Cardiac muscle cell (in vitro differentiated cells and primary cell): ENCODE measurements at regions not wholly inside any gene's neighbourhood (a gene's known extent, or its start where the extent isn't known, plus 50 kb on each side); places are given as distances from the start of the nearest gene placed in this dataset.
A peak's percentile ranks its signal among the peaks of the same experiment; 100 is the strongest.

Experiments used
- DNase-seq, 2 donors: peaks; one replicate each; pipeline versions ENCODE4 v3.0.0 to v3.0.0-alpha.2; 2010 to 2017; ENCODE audit warnings: low read depth in 1 of 2, low spot score in 1 of 2
- H3K27ac ChIP-seq: fragments of 200-600 bp; sonication (generic); 2 replicates; pipeline ENCODE4 v1.5.1; 2016
- H3K27me3 ChIP-seq: fragments of 200-600 bp; sonication (generic); 2 replicates; pipeline ENCODE4 v1.6.0; 2016; ENCODE audit warnings: control low read depth
- H3K36me3 ChIP-seq: fragments of 200-600 bp; sonication (generic); 2 replicates; pipeline ENCODE4 v1.5.1; 2016; ENCODE audit warnings: control low read depth
- H3K4me1 ChIP-seq: fragments of 200-600 bp; sonication (generic); 2 replicates; pipeline ENCODE4 v1.8.1; 2017; ENCODE audit warnings: low read depth, mild to moderate bottlenecking, mixed run types
- H3K4me3 ChIP-seq: fragments of 200-600 bp; sonication (generic); 2 replicates; pipeline ENCODE4 v1.5.1; 2016; ENCODE audit warnings: mild to moderate bottlenecking
- H3K9me3 ChIP-seq: fragments of 200-600 bp; sonication (generic); 2 replicates; pipeline ENCODE4 v1.5.1; 2017; ENCODE audit warnings: low read depth, mild to moderate bottlenecking, control low read depth
- CTCF ChIP-seq: IDR thresholded peaks from 2 replicates; pipeline ENCODE4 v1.5.1; 2012; ENCODE audit warnings: low read depth, mild to moderate bottlenecking, low read length

DNA sequence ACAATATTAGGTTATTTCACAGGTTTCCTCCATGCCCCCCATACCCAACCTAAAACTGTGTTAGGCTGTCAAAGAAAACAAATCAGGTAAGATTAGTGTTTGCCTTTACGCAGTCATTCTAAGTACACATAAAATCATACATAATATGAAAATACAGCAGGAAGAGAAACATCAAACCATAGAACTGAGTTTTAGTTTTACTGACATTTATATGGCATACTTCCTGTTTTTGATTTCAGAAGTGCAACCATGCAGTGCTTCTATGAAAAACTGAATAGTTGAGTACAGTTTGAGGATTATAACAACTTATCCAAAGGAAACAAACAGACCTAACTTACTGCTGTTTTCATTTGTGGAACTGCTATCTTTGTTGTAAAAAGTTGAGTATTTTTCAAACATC is 91.3 kb downstream of the KCNRG start:
- no peak for TF ChIP-seq CTCF
- no peak for DNase-seq
- Histone ChIP-seq H3K27me3 (no peaks in the 10 kb centered on the region), H3K36me3 (no peaks in the 10 kb centered on the region), H3K4me3 (no peak overlapping the region), H3K27ac (no peak overlapping the region), H3K9me3 (no peaks in the 10 kb centered on the region), H3K4me1 (no peaks in the 10 kb centered on the region)

DNA sequence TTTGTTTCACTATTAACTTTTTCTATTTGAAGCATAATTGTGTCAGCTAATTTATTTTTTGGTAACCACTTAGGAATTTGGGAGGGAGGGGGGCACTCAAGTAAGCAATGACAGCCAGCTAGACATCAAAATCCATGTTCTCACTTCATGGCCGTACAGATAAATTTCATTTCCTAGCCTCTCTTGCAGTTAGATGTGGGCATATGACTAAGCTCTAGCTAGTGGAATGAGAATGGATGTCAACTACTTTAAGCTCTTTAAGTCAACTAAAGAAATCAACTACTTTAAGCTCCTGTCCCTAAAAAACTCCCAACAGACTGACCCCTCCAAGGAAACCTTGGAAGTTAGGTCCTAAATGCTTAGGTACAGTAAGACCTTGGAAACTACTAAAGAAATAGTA is 92.0 kb downstream of the KCNRG start:
- H3K36me3 ChIP-seq = no peaks in the 10 kb centered on the region
- H3K4me1 ChIP-seq = no peaks in the 10 kb centered on the region
- H3K9me3 ChIP-seq = no peaks in the 10 kb centered on the region
- no peaks in the 10 kb centered on the region for H3K27me3 ChIP-seq
- no peak for TF ChIP-seq CTCF
- no peak for DNase-seq
- no peak overlapping the region for H3K27ac ChIP-seq
- no peak overlapping the region for H3K4me3 ChIP-seq

- Histone ChIP-seq H3K9me3 (no peaks in the 10 kb centered on the region), H3K36me3 (no peaks in the 10 kb centered on the region), H3K4me3 (no peak overlapping the region), H3K4me1 (no peaks in the 10 kb centered on the region), H3K27me3 (no peaks in the 10 kb centered on the region), H3K27ac (no peak overlapping the region)
- no peak for TF ChIP-seq CTCF
- no peak for DNase-seq
These were observed 99.7 kb downstream of the KCNRG start for GRCh38 chr13:50114961-50115360.

DNA sequence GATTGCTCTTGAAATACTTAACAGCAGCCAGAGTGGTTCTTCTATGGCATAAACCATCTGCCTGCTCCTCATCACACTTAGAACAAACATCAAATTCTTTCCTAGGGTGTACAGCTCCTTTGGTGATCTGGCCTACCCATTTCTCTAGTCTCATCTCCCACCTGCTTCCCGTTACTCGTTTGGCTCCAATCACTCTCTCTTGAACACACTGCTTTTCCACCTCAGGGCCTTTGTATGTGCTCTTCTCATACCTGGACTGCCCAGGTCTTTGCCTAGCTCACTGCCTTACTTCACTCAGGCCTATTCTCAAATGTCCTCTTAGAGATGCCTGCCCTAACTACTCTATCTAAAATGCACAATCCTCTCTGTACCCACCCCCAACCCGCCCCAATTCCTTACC is 100.5 kb downstream of the KCNRG start:
- Histone ChIP-seq H3K4me1 (no peaks in the 10 kb centered on the region), H3K4me3 (no peak overlapping the region), H3K36me3 (no peaks in the 10 kb centered on the region), H3K9me3 (no peaks in the 10 kb centered on the region), H3K27me3 (peaks cover 4% of the 10 kb centered on the region), H3K27ac (no peak overlapping the region)
- no peak for DNase-seq
- no peak for TF ChIP-seq CTCF

GRCh38 chr13:50116430-50116973 is 101.3 kb downstream of the KCNRG start:
- no peak for DNase-seq
- H3K36me3 ChIP-seq = no peaks in the 10 kb centered on the region
- no peak overlapping the region for H3K27ac ChIP-seq
- H3K4me1 ChIP-seq = no peaks in the 10 kb centered on the region
- no peak overlapping the region for H3K4me3 ChIP-seq
- H3K9me3 ChIP-seq = no peaks in the 10 kb centered on the region
- no peak for TF ChIP-seq CTCF
- H3K27me3 ChIP-seq = peaks cover 12% of the 10 kb centered on the region

- Histone ChIP-seq H3K9me3 (no peaks in the 10 kb centered on the region), H3K4me1 (no peaks in the 10 kb centered on the region), H3K36me3 (no peaks in the 10 kb centered on the region), H3K27me3 (peaks cover 29% of the 10 kb centered on the region), H3K27ac (no peak overlapping the region), H3K4me3 (no peak overlapping the region)
- DNase-seq = peak; percentile 19 to 79
- TF ChIP-seq CTCF = no peak
These were observed 104.3 kb downstream of the KCNRG start for GRCh38 chr13:50119591-50119990.
